ENCODE measurements at regions not wholly inside any gene's neighbourhood (a gene's known extent, or its start where the extent isn't known, plus 50 kb on each side); places are given as distances from the start of the nearest gene placed in this dataset.
A peak's percentile ranks its signal among the peaks of the same experiment; 100 is the strongest.
"Not testable (repeated sequence)": the region's sequence is repeated elsewhere in the genome, so short reads cannot be mapped to it uniquely, and the experiment has no call there.

DNA sequence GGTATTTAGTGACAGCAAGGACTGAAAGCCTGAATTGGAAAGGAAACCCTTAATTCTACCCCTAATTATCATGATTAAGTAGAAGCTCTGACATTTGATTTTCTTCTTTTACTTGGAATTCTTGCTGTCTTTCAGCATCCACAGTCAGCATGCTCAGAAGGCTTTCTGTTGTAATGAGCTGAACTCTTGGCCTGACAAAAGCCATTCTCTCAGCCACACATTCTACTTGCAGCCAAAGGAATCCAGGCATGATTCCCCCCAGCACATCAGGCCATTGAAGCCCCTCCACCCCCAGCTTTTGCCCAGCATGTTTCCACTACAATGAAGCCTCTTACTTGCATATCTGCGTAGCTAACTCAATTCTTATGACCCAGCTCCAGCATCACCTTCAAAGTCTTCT is 94.3 kb upstream of the FRMD4A start:
- no peak for DNase-seq

DNA sequence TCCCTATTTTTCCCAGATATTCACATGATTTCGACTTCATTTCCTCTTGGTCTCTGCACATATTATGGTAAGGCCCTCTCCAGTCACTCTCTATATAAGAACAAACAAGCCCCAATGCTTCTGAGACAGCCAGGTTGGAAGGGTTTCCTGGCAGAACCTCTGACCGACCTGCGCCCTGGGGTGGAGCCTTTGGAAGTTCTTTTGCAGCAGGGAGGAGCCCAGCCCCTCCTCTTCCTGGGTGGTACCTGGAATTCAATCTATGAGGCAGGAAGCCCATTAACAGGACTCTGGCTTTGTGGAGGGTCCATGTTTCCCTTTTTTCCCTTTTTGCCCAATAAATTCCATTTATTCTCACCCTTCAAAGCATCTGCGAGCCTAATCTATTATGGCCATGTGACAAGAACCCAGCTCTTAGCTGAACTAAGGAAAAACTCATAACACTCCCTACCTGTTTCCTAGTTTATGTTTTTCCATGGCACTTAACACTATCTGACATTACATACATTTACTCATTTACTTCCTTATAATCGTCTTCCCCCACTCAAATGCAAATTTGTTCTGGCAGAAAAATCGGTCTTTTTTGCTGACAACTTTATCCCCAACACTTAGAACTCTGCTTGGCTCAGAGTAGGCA is 92.5 kb upstream of the FRMD4A start:
- DNase-seq = no peak

GRCh38 chr10:14422431-14422830 is 91.7 kb upstream of the FRMD4A start:
- DNase-seq = no peak

- no peak for DNase-seq
Measured at GRCh38 chr10:14421941-14422340, 91.2 kb upstream of the FRMD4A start.

- not testable (repeated sequence) for DNase-seq
Measured at GRCh38 chr10:14417336-14417735, 86.6 kb upstream of the FRMD4A start.

DNA sequence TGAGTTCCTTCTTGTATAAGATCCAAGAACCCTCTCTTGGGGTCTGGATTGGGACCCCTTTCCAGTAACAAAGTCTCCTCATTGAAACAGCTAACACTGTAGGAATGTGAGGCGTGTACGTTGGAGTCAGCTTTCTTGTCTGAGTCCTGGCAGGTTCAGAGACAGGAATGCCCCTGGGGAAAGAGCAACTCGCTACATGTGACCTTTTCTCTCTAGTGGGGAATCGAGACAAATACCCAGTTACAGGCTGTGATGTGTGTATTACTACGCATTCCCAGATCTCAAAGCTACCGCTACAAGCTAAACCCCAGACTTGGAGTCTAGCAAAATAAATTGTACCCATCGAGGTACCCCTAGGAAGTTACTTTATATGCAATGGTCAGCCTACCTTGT is 85.6 kb upstream of the FRMD4A start:
- DNase-seq = no peak

DNA sequence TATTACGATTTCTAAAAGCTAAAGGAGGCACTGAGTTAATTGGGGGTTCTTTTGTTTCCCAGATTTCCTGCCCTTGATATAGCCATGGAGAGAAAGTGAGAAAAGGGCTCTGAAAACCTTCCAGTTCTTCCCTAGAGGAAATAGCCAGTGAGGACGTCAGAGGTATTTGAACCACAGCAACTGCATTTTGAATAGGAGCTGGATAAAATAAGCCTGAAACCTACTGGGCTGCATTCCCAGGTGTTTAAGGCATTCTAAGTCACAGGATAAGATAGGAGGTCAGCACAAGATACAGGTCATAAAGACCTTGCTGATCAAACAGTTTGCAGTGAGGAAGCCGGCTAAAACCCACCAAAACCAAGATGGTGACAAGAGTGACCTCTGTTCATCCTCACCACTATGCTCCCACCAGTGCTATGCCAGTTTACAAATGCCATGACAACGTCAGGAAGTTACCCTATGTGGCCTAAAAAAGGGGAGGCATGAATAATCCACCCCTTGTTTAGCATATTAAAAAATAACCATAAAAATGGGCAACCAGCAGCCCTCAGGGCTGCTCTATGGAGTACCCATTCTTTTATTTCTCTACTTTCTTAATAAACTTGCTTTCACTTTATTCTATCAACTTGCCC is 85.1 kb upstream of the FRMD4A start:
- no peak for DNase-seq

GRCh38 chr10:14414901-14415300 is 84.2 kb upstream of the FRMD4A start:
- no peak for DNase-seq

DNA sequence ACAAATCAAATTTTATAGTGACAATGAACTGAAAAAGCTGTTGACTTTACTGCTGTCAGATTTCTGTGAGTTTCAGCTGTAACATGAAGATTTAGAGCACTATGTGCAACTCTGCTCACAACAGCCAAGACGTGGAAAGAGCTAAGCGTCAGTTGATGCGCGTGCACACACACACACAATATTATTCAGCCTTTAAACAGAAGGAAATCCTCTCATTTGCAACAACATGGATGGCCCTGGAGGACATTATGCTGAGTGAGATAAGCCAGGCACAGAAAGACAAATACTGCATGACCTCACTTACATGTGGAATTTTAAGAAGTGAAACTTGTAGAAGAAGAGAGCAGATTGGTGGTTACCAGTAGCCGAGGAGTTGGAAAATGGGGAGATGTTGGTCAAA is 82.8 kb upstream of the FRMD4A start:
- no peak for DNase-seq

DNA sequence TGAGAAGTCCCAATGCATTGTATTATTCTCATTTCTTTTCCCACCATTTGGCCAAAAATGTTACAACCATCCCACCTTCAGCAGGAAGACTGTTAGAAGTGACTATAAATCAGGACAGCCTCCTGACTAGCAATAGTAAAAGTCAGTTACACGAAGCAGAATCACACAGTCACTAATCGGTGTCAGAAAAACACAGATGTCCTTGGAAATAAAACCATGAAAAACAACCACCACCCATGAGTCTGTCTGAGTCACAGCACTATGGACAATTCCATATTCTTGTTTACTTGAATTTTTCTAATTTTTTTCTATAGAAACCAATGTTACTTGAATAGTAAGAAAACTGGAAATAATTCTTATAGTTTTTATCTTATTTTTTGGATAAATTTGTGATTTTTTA is 81.9 kb upstream of the FRMD4A start:
- DNase-seq = no peak

- DNase-seq = peak in 1 of 5 experiments; percentile 23
Measured at GRCh38 chr10:14409856-14410458, 79.2 kb upstream of the FRMD4A start.

GRCh38 chr10:14409247-14409646 is 78.5 kb upstream of the FRMD4A start:
- DNase-seq = peak in 1 of 5 experiments; percentile 38

GRCh38 chr10:14408139-14408538 is 77.4 kb upstream of the FRMD4A start:
- DNase-seq = no peak

DNA sequence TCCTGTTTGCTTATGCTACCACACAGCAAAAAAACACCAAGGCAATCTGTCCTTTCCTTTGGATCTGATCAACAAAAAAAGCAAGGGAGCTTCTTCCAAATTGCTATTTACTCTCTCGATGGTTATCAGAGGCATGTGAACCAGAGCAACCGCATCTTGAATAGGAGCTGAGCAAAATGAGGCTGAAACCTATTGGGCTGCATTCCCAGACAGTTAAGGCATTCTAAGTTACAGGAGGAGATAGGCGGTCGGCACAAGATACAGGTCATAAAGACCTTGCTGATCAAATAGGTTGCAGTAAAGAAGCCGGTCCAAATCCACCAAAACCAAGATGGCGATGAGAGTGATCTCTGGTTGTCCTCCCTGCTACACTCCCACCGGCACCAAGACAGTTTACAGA is 76.8 kb upstream of the FRMD4A start:
- DNase-seq = no peak

DNA sequence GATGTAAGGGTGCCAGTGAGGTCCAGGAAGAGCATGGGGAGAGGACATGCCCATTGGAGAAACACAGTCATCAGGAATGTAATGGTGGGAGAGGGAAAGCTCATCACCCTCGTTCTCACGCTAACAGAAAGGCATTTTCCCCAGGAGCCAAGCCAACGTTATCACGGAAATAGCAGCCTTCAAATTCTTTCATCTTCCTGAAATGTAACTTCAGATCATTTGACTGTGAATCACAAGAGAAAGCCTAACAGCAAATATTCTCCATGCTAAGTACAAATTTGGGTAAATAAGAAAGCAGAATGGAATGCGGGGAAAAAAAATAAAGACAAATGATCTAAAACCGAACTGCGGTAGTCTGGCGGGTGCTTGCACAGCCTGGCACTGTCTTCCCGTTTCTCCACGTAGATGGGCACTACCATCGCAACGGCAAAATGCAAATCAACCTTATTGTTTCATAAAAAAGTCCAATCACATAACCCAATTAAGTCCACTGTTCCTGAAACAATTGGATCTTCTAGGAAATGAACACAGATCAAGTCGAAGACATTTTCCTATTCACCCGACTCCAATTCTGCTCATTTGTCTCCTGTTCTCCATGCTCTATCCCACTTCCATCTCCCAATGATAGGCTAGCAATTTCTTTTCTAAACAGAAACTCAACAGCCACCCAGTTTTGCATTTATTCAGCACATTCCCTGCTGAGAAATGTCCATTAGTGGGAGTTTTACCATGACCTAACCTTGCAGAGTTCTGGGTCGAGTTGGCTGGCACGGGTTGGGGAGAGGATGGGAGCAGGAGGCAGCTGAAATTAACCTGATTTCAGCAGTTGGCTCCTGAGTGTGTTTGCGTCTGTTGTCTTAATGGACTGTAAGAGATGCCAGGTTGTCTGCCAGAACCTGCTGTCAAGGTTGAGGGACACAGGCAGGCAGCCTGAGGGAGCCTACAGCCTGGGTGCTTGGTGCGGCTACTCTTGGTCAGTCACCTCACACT is 74.6 kb upstream of the FRMD4A start:
- no peak for DNase-seq

DNA sequence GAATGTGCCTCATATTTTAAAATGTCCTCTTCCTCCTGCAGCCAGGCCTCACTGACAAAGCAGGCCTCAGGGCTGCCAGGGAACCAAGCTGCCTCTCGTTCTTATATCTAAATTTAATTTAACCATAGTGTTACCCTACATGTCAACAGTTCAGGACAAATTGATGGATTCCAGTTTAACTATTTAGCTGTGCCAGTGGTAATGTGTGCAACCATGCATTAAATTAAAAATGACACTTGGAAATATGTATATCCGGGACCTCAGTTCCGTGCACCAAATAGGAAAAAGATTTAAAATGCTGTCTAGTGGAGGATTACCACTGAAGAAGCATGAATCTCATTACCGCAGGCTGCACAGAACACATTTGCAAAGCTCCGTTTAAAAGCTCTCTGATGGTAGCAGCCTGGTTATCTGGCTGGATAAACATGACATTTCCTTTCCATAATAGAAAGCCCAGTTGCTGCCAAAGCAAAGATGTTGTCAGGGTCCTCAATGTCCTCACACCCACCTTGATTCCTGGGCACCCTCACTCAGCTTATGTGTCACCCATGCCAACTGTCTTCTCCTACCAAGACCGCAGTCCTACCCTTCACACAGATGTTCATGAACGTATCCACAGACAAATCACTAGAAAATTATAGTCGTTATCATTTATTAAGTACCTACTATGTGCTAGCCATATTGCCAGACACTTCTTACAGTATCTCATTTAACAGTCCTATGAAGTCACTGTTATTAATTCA is 73.3 kb upstream of the FRMD4A start:
- DNase-seq = no peak

GRCh38 chr10:14403359-14403758 is 72.6 kb upstream of the FRMD4A start:
- no peak for DNase-seq

GRCh38 chr10:14399641-14400040 is 68.9 kb upstream of the FRMD4A start:
- DNase-seq = no peak

DNA sequence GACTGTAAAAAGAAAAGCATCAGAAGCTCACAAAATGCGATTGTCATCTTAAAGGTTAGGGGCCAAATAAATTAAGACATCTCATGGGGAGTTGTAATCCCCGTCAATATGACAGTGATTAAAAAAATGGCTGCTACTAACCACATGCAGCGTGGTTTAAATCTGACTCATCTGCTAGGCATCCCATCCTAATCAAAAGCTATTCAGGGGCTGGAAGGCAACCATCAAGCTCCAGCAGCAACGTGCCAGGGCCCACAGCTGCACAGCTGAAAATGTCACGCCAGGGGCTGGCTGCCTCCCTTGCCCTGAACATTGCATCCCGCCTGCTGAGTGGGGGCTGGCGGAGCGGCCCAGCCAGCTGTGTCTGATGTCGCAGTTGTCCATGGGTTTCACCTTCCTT is 66.3 kb upstream of the FRMD4A start:
- DNase-seq = no peak

- DNase-seq = no peak
Measured at GRCh38 chr10:14396411-14397048, 65.8 kb upstream of the FRMD4A start.

- no peak for DNase-seq
Measured at GRCh38 chr10:14394179-14394578, 63.5 kb upstream of the FRMD4A start.

GRCh38 chr10:14391342-14391741 is 60.6 kb upstream of the FRMD4A start:
- DNase-seq = no peak
